NCI-H146 (cell line): ENCODE measurements at regions not wholly inside any gene's neighbourhood (a gene's known extent, or its start where the extent isn't known, plus 50 kb on each side); places are given as distances from the start of the nearest gene placed in this dataset.

Experiments used
- DNase-seq: peaks from one replicate; lab custom pipeline; 2025; lab: John Stamatoyannopoulos, UW

- DNase-seq, result no peak
These were observed 202.6 kb upstream of the LRFN5 start for GRCh38 chr14:41404126-41404525.

GRCh38 chr14:41403360-41403759 is 203.3 kb upstream of the LRFN5 start:
- DNase-seq, result no peak

GRCh38 chr14:41397926-41398325 is 208.8 kb upstream of the LRFN5 start:
- DNase-seq, result no peak

- no peak for DNase-seq
These were observed 213.2 kb upstream of the LRFN5 start for GRCh38 chr14:41393512-41393911.

GRCh38 chr14:41392226-41392625 is 214.4 kb upstream of the LRFN5 start:
- no peak for DNase-seq

GRCh38 chr14:41389355-41389754 is 217.3 kb upstream of the LRFN5 start:
- DNase-seq, result no peak

GRCh38 chr14:41385797-41386196 is 220.9 kb upstream of the LRFN5 start:
- peak; percentile 68 for DNase-seq

GRCh38 chr14:41380017-41380416 is 226.7 kb upstream of the LRFN5 start:
- DNase-seq, result no peak

GRCh38 chr14:41378526-41378925 is 228.2 kb upstream of the LRFN5 start:
- DNase-seq, result no peak

- no peak for DNase-seq
These were observed 228.7 kb upstream of the LRFN5 start for GRCh38 chr14:41377932-41378331.

GRCh38 chr14:41374092-41374491 is 232.6 kb upstream of the LRFN5 start:
- DNase-seq, result no peak

GRCh38 chr14:41362139-41362538 is 244.5 kb upstream of the LRFN5 start:
- no peak for DNase-seq

- DNase-seq, result peak; percentile 4
These were observed 246.6 kb upstream of the LRFN5 start for GRCh38 chr14:41360126-41360525.

GRCh38 chr14:41355866-41356265 is 250.8 kb upstream of the LRFN5 start:
- no peak for DNase-seq

GRCh38 chr14:41350476-41350875 is 256.2 kb upstream of the LRFN5 start:
- DNase-seq, result no peak

- no peak for DNase-seq
These were observed 257.3 kb upstream of the LRFN5 start for GRCh38 chr14:41349289-41349910.

- no peak for DNase-seq
These were observed 262.8 kb upstream of the LRFN5 start for GRCh38 chr14:41343857-41344256.

GRCh38 chr14:41313196-41313595 is 293.5 kb upstream of the LRFN5 start:
- DNase-seq, result no peak

- no peak for DNase-seq
These were observed 303.2 kb upstream of the LRFN5 start for GRCh38 chr14:41303506-41303905.

GRCh38 chr14:41302776-41303175 is 303.9 kb upstream of the LRFN5 start:
- DNase-seq, result peak; percentile 57

- DNase-seq, result no peak
These were observed 306.8 kb upstream of the LRFN5 start for GRCh38 chr14:41299924-41300323.

- DNase-seq, result no peak
These were observed 308.4 kb upstream of the LRFN5 start for GRCh38 chr14:41298328-41298690.

- DNase-seq, result no peak
These were observed 308.9 kb upstream of the LRFN5 start for GRCh38 chr14:41297576-41298327.

GRCh38 chr14:41295734-41296133 is 310.9 kb upstream of the LRFN5 start:
- DNase-seq, result no peak
